ENCODE measurements at regions not wholly inside any gene's neighbourhood (a gene's known extent, or its start where the extent isn't known, plus 50 kb on each side); places are given as distances from the start of the nearest gene placed in this dataset.
"Not testable (repeated sequence)": the region's sequence is repeated elsewhere in the genome, so short reads cannot be mapped to it uniquely, and the experiment has no call there.

GRCh38 chr1:157197906-157198435, 59.8 kb upstream of the ETV3 start:
- DNase-seq: no peak
- BruUV-seq (replicated peaks): no TSS peak
- H3K27me3 ChIP-seq (ENCODE audit: insufficient read depth, low read depth): peaks cover 56% of the 10 kb centered on the region
- H3F3A ChIP-seq (ENCODE audit: insufficient read depth, low read depth): no peaks in the 10 kb centered on the region
- no peak overlapping the region for H3K4me2 ChIP-seq
- no peak overlapping the region for H3K27ac ChIP-seq
- H3K4me3 ChIP-seq: no peak overlapping the region
- TF ChIP-seq CTCF (conservative IDR thresholded peaks at IDR 0.05) (no peak), EZH2 (IDR thresholded peaks at IDR 0.05; ENCODE audit: low read depth) (no peak)
- H2AFZ ChIP-seq: no peak overlapping the region
- POLR2A ChIA-PET (ENCODE audit: unreplicated experiment): no interaction called here
- H3K9me2 ChIP-seq (ENCODE audit: insufficient read depth): no peaks in the 10 kb centered on the region
- H3K4me1 ChIP-seq (replicated peaks; ENCODE audit: insufficient read depth): no peaks in the 10 kb centered on the region
- H3K79me2 ChIP-seq (ENCODE audit: low read depth): no peaks in the 10 kb centered on the region
- no peaks in the 10 kb centered on the region for H3K36me3 ChIP-seq (ENCODE audit: low read depth)
- H3K9me3 ChIP-seq (ENCODE audit: insufficient read depth, low read depth): no peaks in the 10 kb centered on the region
- no peaks in the 10 kb centered on the region for H4K20me1 ChIP-seq (ENCODE audit: insufficient read depth)
- CTCF ChIA-PET: no interaction called here
- intact Hi-C loops (cut with micrococcal nuclease; ENCODE audit: unreplicated experiment): loop anchor here (10.0 kb wide), 1 partner anchor 167 kb away; no protein-coding TSS in a partner anchor

- H3K27ac ChIP-seq; H3K4me3 ChIP-seq; BruUV-seq (replicated peaks); H3K4me2 ChIP-seq; H4K20me1 ChIP-seq (ENCODE audit: insufficient read depth); H3K4me1 ChIP-seq (replicated peaks; ENCODE audit: insufficient read depth); H2AFZ ChIP-seq; H3K9me2 ChIP-seq (ENCODE audit: insufficient read depth); POLR2A ChIA-PET (ENCODE audit: unreplicated experiment); H3K79me2 ChIP-seq (ENCODE audit: low read depth); H3K36me3 ChIP-seq (ENCODE audit: low read depth); H3K9me3 ChIP-seq (ENCODE audit: insufficient read depth, low read depth); H3F3A ChIP-seq (ENCODE audit: insufficient read depth, low read depth): not testable (repeated sequence)
- DNase-seq: peak in 1 of 2 experiments; percentile 10
- H3K27me3 ChIP-seq (ENCODE audit: insufficient read depth, low read depth): peaks cover 55% of the 10 kb centered on the region
- intact Hi-C loops (cut with micrococcal nuclease; ENCODE audit: unreplicated experiment): loop anchor here (10.0 kb wide), 1 partner anchor 168 kb away; no protein-coding TSS in a partner anchor
- CTCF ChIA-PET: interaction anchor here (0.8 kb wide), 1 partner anchor 107 kb away, joined by 3 read pairs; no protein-coding TSS in a partner anchor
- TF ChIP-seq CTCF (conservative IDR thresholded peaks at IDR 0.05): peak; percentile 60
These were observed 58.7 kb upstream of the ETV3 start for GRCh38 chr1:157196670-157197456.

- H3K9me3 ChIP-seq (ENCODE audit: insufficient read depth, low read depth): no peaks in the 10 kb centered on the region
- H3K4me1 ChIP-seq (replicated peaks; ENCODE audit: insufficient read depth): no peaks in the 10 kb centered on the region
- H3K36me3 ChIP-seq (ENCODE audit: low read depth): no peaks in the 10 kb centered on the region
- no peaks in the 10 kb centered on the region for H4K20me1 ChIP-seq (ENCODE audit: insufficient read depth)
- ChIA-PET CTCF (interaction anchor here (0.8 kb wide), 1 partner anchor 106 kb away, joined by 3 read pairs; no protein-coding TSS in a partner anchor), POLR2A (ENCODE audit: unreplicated experiment) (no interaction called here)
- TF ChIP-seq EZH2 (IDR thresholded peaks at IDR 0.05; ENCODE audit: low read depth) (no peak), CTCF (conservative IDR thresholded peaks at IDR 0.05) (no peak)
- peaks cover 57% of the 10 kb centered on the region for H3K27me3 ChIP-seq (ENCODE audit: insufficient read depth, low read depth)
- H3K4me3 ChIP-seq: no peak overlapping the region
- H3K4me2 ChIP-seq: no peak overlapping the region
- intact Hi-C loops (cut with micrococcal nuclease; ENCODE audit: unreplicated experiment): loop anchor here (10.0 kb wide), 1 partner anchor 169 kb away; no protein-coding TSS in a partner anchor
- no peaks in the 10 kb centered on the region for H3K79me2 ChIP-seq (ENCODE audit: low read depth)
- H3F3A ChIP-seq (ENCODE audit: insufficient read depth, low read depth): no peaks in the 10 kb centered on the region
- no peak overlapping the region for H2AFZ ChIP-seq
- DNase-seq: no peak
- no peak overlapping the region for H3K27ac ChIP-seq
- no peaks in the 10 kb centered on the region for H3K9me2 ChIP-seq (ENCODE audit: insufficient read depth)
- BruUV-seq (replicated peaks): no TSS peak
These were observed 58.0 kb upstream of the ETV3 start for GRCh38 chr1:157196245-157196543.

Data from PC-9 (cell line).